OCI-LY7 (cell line): ENCODE measurements at regions not wholly inside any gene's neighbourhood (a gene's known extent, or its start where the extent isn't known, plus 50 kb on each side); places are given as distances from the start of the nearest gene placed in this dataset.
"Not testable (repeated sequence)": the region's sequence is repeated elsewhere in the genome, so short reads cannot be mapped to it uniquely, and the experiment has no call there.

Experiments
- BruUV-seq: library from RNA; stranded (reverse); fragments of 400-500 nt; replicated peaks from 2 replicates; lab custom pipeline; 2021; lab: Mats Ljungman, UMichigan
- CTCF ChIA-PET: fragments of 300-600 bp; sonication (Branson Sonifier 250); formaldehyde crosslinking; loops from one replicate; lab custom pipeline; 2022; ENCODE audit warnings: antibody characterized with exemption; ENCODE audit not compliant: unreplicated experiment; lab: Charles Lee
- POLR2A ChIA-PET: fragments of 300-600 bp; sonication (Branson Sonifier 250); formaldehyde crosslinking; loops from one replicate; lab custom pipeline; 2022; ENCODE audit warnings: antibody characterized with exemption; lab: Charles Lee
- DNase-seq: peaks from one replicate; pipeline ENCODE4 v3.0.0-alpha.2; 2015; ENCODE audit warnings: low spot score
- H2AFZ ChIP-seq: fragments of 200-600 bp; sonication (generic), shearing (Covaris generic); 2 replicates; pipeline ENCODE4 v1.6.1; 2014; ENCODE audit warnings: mild to moderate bottlenecking, antibody characterized with exemption, low read length, moderate library complexity
- H3K27ac ChIP-seq: fragments of 200-600 bp; sonication (generic); 2 replicates; pipeline ENCODE4 v1.5.1; 2014; ENCODE audit warnings: mixed run types, low read depth, mild to moderate bottlenecking, moderate library complexity, low read length, inconsistent platforms; ENCODE audit not compliant: poor library complexity, severe bottlenecking
- H3K36me3 ChIP-seq: fragments of 200-600 bp; sonication (generic); 2 replicates; pipeline ENCODE4 v1.6.1; 2014; ENCODE audit warnings: mild to moderate bottlenecking, antibody characterized with exemption, low read length, moderate library complexity, mixed read lengths; ENCODE audit not compliant: insufficient read depth
- H3K4me1 ChIP-seq: fragments of 200-600 bp; sonication (generic); 2 replicates; pipeline ENCODE4 v1.5.1; 2014; ENCODE audit warnings: mild to moderate bottlenecking, low read length; ENCODE audit not compliant: insufficient read depth, poor library complexity, severe bottlenecking
- H3K4me2 ChIP-seq: fragments of 200-600 bp; sonication (generic); 2 replicates; pipeline ENCODE4 v1.6.1; 2014; ENCODE audit warnings: mild to moderate bottlenecking, low read length
- H3K4me3 ChIP-seq: fragments of 200-600 bp; sonication (generic); 2 replicates; pipeline ENCODE4 v1.5.1; 2014; ENCODE audit warnings: mild to moderate bottlenecking, low read depth, low read length; ENCODE audit not compliant: poor library complexity, severe bottlenecking
- H3K79me2 ChIP-seq: fragments of 200-600 bp; sonication (generic); 2 replicates; pipeline ENCODE4 v1.6.1; 2016; ENCODE audit warnings: low read depth, mild to moderate bottlenecking, low read length, moderate library complexity, mixed read lengths; ENCODE audit not compliant: insufficient read depth
- H3K9me2 ChIP-seq: fragments of 200-600 bp; sonication (generic); 2 replicates; pipeline ENCODE4 v1.6.1; 2016; ENCODE audit warnings: mild to moderate bottlenecking, low read length, mixed read lengths; ENCODE audit not compliant: insufficient read depth
- H3K9me3 ChIP-seq: fragments of 200-600 bp; sonication (generic); 2 replicates; pipeline ENCODE4 v1.6.1; 2014; ENCODE audit warnings: mild to moderate bottlenecking, mixed run types, low read length, mixed read lengths
- H4K20me1 ChIP-seq: fragments of 200-600 bp; sonication (generic); 2 replicates; pipeline ENCODE4 v1.6.1; 2014; ENCODE audit warnings: mild to moderate bottlenecking, antibody characterized with exemption, low read length, moderate library complexity, mixed read lengths; ENCODE audit not compliant: insufficient read depth
- EZH2phosphoT487 ChIP-seq: fragments of 200-600 bp; sonication (generic); IDR thresholded peaks from 2 replicates; pipeline ENCODE4 v1.6.1; 2018; ENCODE audit warnings: low read depth, borderline replicate concordance, mild to moderate bottlenecking, mixed run types, antibody characterized with exemption, low read length, moderate library complexity, mixed read lengths
- intact Hi-C: fragments of 100-400 bp; cut with micrococcal nuclease; formaldehyde crosslinking; loops from one replicate; pipeline ENCODE4 v1.10.0; 2022; ENCODE audit not compliant: unreplicated experiment
- TF ChIP-seq, protein P1 (sequence below): fragments of 200-600 bp; sonication (generic); conservative IDR thresholded peaks from 2 replicates; pipeline ENCODE4 v1.5.1; 2014; ENCODE audit warnings: mild to moderate bottlenecking, antibody characterized with exemption, low read length, moderate library complexity, mixed read lengths

GRCh38 chr4:149047368-149047767 lies 605.2 kb upstream of the NR3C2 start:
- no peak overlapping the region for H3K27ac ChIP-seq
- CTCF ChIA-PET, result no interaction called here
- no peaks in the 10 kb centered on the region for H3K9me2 ChIP-seq
- POLR2A ChIA-PET, result interaction anchor here (1.2 kb wide), 1 partner anchor 136 kb away, joined by 3 read pairs; no protein-coding TSS in a partner anchor
- TF ChIP-seq EZH2phosphoT487, result no peak
- TF ChIP-seq, protein P1, sequence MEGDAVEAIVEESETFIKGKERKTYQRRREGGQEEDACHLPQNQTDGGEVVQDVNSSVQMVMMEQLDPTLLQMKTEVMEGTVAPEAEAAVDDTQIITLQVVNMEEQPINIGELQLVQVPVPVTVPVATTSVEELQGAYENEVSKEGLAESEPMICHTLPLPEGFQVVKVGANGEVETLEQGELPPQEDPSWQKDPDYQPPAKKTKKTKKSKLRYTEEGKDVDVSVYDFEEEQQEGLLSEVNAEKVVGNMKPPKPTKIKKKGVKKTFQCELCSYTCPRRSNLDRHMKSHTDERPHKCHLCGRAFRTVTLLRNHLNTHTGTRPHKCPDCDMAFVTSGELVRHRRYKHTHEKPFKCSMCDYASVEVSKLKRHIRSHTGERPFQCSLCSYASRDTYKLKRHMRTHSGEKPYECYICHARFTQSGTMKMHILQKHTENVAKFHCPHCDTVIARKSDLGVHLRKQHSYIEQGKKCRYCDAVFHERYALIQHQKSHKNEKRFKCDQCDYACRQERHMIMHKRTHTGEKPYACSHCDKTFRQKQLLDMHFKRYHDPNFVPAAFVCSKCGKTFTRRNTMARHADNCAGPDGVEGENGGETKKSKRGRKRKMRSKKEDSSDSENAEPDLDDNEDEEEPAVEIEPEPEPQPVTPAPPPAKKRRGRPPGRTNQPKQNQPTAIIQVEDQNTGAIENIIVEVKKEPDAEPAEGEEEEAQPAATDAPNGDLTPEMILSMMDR, result no peak
- H2AFZ ChIP-seq, result no peak overlapping the region
- no peaks in the 10 kb centered on the region for H3K79me2 ChIP-seq
- H3K36me3 ChIP-seq, result no peaks in the 10 kb centered on the region
- H3K4me2 ChIP-seq, result no peak overlapping the region
- intact Hi-C loops, result no loop called here
- H3K9me3 ChIP-seq, result no peaks in the 10 kb centered on the region
- no peak for DNase-seq
- H3K4me3 ChIP-seq, result no peak overlapping the region
- no peaks in the 10 kb centered on the region for H3K4me1 ChIP-seq
- no TSS peak for BruUV-seq
- H4K20me1 ChIP-seq, result no peaks in the 10 kb centered on the region

DNA sequence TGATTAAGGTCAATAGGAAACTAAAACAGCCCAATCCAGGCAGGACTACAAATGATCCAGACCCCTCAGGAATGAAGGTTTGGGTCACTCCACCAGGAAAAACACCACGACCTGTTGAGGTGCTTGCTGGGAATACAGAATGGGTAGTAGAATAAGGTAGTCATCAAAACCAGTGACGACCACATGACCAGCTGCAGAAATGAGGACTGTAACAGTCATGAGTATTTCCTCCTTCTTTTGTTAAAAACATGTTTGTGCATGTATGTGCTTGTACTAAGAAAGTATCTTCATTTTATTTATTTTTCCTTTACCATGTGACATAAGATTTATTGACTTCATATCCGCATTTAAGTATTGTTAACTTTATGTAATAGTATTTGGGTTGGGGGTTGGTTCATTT lies 603.5 kb upstream of the NR3C2 start:
- DNase-seq, result no peak
- H3K36me3 ChIP-seq, result no peaks in the 10 kb centered on the region
- TF ChIP-seq, protein P1, result no peak
- TF ChIP-seq EZH2phosphoT487, result no peak
- intact Hi-C loops, result no loop called here
- H2AFZ ChIP-seq, result no peak overlapping the region
- H3K27ac ChIP-seq, result no peak overlapping the region
- H3K4me2 ChIP-seq, result no peak overlapping the region
- ChIA-PET CTCF (no interaction called here), POLR2A (no interaction called here)
- H3K4me3 ChIP-seq, result no peak overlapping the region
- H4K20me1 ChIP-seq, result no peaks in the 10 kb centered on the region
- no peaks in the 10 kb centered on the region for H3K79me2 ChIP-seq
- BruUV-seq, result no TSS peak
- H3K4me1 ChIP-seq, result no peaks in the 10 kb centered on the region
- no peaks in the 10 kb centered on the region for H3K9me2 ChIP-seq
- H3K9me3 ChIP-seq, result no peaks in the 10 kb centered on the region

GRCh38 chr4:149039786-149040185 lies 597.6 kb upstream of the NR3C2 start:
- POLR2A ChIA-PET, H3K36me3 ChIP-seq, H3K27ac ChIP-seq, H3K9me2 ChIP-seq, H3K9me3 ChIP-seq, H3K79me2 ChIP-seq, H3K4me1 ChIP-seq, H2AFZ ChIP-seq, intact Hi-C loops, CTCF ChIA-PET, H3K4me2 ChIP-seq, H4K20me1 ChIP-seq, BruUV-seq, DNase-seq, H3K4me3 ChIP-seq: not testable (repeated sequence)
